Erythroblast (primary cell): ENCODE measurements at regions not wholly inside any gene's neighbourhood (a gene's known extent, or its start where the extent isn't known, plus 50 kb on each side); places are given as distances from the start of the nearest gene placed in this dataset.

Source experiments
- GATA1 ChIP-seq: IDR thresholded peaks from 2 replicates; pipeline ENCODE4 v1.6.1; 2011; ENCODE audit warnings: low read depth, mild to moderate bottlenecking, control low read depth, low read length, moderate library complexity
- POLR2A ChIP-seq: IDR thresholded peaks from 2 replicates; pipeline ENCODE4 v1.6.1; 2011; ENCODE audit warnings: mild to moderate bottlenecking, low read length

- TF ChIP-seq POLR2A (no peak), GATA1 (no peak)
Observed at GRCh38 chr1:193435781-193436180, 249.4 kb upstream of the B3GALT2 start.
